ENCODE measurements at regions not wholly inside any gene's neighbourhood (a gene's known extent, or its start where the extent isn't known, plus 50 kb on each side); places are given as distances from the start of the nearest gene placed in this dataset.
"Not testable (repeated sequence)": the region's sequence is repeated elsewhere in the genome, so short reads cannot be mapped to it uniquely, and the experiment has no call there.

DNA sequence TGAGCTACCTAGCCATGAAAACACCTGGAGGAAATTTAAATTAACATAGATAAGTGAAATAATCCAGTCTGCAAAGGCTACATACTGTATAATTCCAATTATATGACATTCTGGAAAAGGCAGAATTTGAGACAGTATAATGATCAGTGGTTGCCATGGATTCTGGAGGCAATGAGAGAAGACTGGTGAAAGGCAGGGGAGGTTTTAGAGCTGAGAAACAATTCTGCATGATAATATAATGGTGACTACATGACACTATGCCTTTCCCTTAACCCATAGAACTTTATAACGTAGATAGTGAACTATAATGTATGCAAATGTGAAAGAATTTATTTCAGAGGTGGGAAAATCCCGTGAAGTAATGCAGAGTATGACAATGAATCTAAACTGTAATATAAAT, 749.3 kb downstream of the TRIB2 start:
- FAIRE-seq, result no peak

DNA sequence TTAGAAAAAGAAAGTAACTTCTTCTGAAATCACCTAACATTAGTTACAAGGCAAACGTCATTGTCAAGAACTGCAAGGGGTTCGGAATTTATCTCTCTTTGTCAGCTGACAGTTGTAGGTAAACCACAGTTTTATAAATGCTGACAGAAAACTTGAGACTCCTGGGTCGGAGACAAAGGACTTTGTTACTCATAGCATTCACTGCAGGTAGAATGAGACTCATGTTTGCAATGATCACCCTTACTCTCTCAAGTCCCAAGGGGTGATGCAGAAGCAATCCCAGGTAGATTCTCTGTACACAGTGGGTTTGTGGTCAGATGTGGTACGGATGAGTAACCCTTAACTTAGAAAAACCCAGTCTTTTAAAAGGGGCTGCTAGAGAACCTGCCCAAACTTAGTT, 757.8 kb downstream of the TRIB2 start:
- DNase-seq (ENCODE audit: extremely low spot score, insufficient read length, low read depth) (no peak), FAIRE-seq (no peak)

More for the DNA sequence above, 749.3 kb downstream of the TRIB2 start:
- no peak for DNase-seq (ENCODE audit: extremely low spot score, insufficient read length, low read depth)

GRCh38 chr2:13480057-13480456, 763.3 kb downstream of the TRIB2 start:
- DNase-seq (ENCODE audit: extremely low spot score, insufficient read length, low read depth) (no peak), FAIRE-seq (no peak)

DNA sequence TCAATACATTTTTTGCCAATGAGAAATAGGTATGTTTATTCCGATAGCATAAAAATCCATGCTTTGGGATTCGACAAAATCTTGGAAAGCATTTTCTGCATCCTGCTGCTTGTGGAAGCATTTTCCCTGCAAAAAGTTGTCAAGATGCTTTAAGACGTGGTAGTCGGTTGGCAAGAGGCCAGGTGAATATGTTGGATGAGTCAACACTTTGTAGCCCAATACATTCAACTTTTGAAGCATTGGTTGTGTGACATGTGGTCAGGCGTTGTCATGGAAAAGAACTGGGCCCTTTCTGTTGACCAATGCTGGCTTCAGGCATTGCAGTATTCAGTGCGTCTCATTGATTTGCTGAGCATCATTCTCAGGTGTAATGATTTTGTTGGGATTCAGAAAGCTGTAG, 764.5 kb downstream of the TRIB2 start:
- DNase-seq (ENCODE audit: extremely low spot score, insufficient read length, low read depth) (no peak), FAIRE-seq (no peak)

GRCh38 chr2:13485256-13485655, 768.5 kb downstream of the TRIB2 start:
- FAIRE-seq (no peak), DNase-seq (ENCODE audit: extremely low spot score, insufficient read length, low read depth) (no peak)

- no peak for DNase-seq (ENCODE audit: extremely low spot score, insufficient read length, low read depth)
- FAIRE-seq, result no peak
Observed at GRCh38 chr2:13488965-13489364, 772.2 kb downstream of the TRIB2 start.

GRCh38 chr2:13492262-13492661, 775.5 kb downstream of the TRIB2 start:
- FAIRE-seq (no peak), DNase-seq (ENCODE audit: extremely low spot score, insufficient read length, low read depth) (no peak)

DNA sequence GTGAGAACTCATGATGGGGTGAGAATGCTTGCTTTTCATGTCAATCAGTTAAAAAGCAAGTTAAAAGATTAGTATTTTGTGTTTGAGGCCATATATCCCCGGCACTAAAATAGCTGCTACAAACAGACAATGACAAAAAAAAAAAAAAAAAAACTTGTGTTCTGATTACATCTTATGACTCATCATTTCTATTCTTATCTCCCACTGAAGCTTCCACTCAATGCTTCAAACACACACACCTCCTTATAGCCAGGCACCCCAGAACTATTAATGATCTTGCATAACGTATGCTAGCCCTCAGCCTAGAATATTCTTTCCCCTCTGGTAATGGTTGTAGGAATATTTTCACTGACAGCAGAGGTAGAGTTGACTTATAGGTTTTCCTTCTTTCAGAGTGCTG, 778.3 kb downstream of the TRIB2 start:
- DNase-seq (ENCODE audit: extremely low spot score, insufficient read length, low read depth) (no peak), FAIRE-seq (peak; percentile 42)

GRCh38 chr2:13504808-13505207, 788.1 kb downstream of the TRIB2 start:
- no peak for DNase-seq (ENCODE audit: extremely low spot score, insufficient read length, low read depth)
- peak; percentile 12 for FAIRE-seq

DNA sequence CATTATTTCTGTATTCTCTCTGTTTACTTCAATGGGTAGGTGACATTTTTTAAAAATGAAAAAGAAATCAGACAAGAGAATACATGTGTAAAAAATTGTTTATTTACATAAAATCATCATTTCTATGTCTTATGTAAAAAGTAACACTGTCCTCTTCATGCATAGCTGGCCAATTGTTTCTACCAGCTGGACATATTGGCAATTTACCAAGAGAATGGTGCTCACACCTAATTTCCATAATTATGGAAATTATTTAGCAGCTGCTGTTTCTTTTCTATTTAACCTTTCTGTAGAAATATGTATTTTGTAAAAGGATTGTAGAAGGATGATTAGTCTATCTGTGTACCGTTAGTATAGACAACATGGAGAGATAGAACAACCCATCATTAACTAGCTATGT, 791.9 kb downstream of the TRIB2 start:
- no peak for FAIRE-seq
- no peak for DNase-seq (ENCODE audit: extremely low spot score, insufficient read length, low read depth)

DNA sequence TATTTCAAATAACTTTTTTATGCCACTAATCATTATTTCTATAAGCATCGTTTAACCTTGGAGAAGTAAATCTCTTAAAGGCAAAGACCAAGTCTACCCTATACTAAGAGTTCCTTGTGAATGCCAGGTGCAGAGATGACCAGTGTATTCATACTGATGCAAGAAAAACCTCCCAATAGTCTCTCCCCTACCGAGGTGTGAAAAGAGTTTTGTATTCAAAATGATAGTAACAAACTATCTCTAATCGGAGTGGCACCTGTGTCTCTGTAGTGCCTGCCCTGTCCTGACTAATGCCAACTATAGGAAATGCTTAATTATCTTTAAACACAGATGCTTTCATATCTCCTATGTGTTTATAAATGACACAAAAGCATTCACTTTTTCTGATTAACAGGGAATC, 798.5 kb downstream of the TRIB2 start:
- DNase-seq (ENCODE audit: extremely low spot score, insufficient read length, low read depth) (no peak), FAIRE-seq (no peak)

- DNase-seq (ENCODE audit: extremely low spot score, insufficient read length, low read depth) (no peak), FAIRE-seq (peak; percentile 18)
Observed at GRCh38 chr2:13522096-13522495, 805.4 kb downstream of the TRIB2 start.

DNA sequence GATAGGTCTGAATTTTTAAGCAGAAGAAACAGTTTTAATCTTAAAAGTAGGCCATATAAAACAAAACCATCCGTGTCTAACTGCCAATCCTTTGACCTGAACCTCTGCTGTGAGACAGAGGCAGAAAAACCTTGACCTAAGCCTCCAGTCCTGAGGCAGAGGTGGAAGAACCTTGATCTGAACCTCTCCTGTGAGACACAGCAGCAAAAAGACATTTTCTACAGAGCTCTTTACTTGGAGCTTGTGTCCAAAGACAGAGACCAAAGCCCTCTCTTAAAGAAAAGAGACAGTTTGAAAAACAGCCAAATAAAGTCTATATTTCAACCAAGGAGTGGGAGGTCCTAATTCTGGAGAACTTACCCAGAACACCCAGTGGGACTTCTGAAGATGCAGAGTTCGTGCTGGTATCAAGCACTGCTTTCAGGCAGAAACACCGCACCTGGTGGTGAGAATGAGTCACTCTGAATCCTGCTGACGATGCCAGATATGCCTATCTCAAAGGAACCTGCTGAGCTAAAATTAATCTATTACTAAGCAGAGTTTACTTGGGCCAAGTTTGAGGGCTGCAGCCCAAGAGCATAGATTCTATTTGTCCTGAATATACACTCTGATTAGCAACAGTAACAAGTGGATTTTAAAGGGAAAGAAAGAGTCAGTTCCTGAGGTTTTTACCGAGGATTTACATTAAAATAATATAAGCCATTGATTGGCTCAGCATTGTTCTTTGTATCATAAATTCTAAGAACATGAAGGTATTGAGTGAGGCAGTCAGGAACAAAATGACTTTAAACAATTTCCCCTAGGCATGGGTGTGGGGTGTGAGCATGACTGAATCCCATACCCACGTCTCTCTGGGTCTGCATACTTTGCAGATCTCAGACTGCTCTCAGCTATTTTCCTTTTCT, 806.4 kb downstream of the TRIB2 start:
- peak; percentile 81 for FAIRE-seq
- DNase-seq (ENCODE audit: extremely low spot score, insufficient read length, low read depth), result peak; percentile 9

DNA sequence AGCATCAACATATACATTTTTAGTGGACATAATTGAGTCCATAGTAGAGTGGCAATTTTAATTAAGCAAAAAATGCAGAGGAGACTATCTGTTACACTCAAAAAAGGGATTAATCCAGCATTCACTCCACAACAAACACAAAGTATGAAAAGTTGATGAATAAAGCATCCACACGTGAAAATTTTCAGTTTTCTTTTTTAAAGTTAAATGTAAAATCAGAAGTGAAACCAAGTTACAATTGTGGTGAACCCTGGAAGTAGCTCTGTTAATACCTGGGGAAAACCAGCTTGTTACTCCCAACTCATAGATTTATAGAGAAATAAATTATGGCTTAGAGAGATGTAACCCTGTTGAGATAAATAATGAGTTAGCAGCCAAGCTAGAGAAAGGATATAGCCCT, 807.8 kb downstream of the TRIB2 start:
- peak; percentile 72 for FAIRE-seq

DNA sequence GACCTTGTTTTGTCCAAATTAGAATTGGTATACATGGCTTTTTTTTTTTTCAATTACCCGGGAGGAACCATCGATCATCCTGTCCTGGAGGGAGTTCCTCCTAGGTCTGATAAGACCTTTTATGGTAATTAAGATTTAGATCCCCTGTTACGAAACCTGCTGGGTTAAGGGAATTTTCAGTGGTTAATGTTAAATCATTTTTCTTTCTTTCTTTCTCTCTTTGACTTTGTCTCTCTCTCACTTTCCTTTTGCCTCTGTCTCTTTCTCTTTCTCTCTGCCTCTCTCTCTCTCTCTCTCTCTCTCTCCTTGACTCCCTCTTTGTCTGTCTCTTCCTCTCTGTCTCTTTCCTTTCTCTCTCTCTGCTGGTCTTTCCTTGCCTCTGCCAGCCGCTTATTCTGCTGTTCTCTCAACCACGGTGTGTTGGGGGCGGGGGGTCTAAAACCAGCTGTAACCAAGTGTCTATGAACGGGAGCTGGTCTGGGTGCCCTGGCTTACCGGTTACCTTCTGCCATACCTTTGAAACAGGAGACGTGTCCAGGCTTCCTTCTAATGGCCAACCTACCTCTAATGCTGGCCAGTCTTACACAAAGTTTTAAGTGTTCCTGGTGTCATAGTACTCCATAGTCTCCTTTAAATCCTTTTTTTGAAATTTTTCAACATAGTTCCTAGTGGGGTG, 815.1 kb downstream of the TRIB2 start:
- FAIRE-seq, result peak; percentile 35
- DNase-seq (ENCODE audit: extremely low spot score, insufficient read length, low read depth), result not testable (repeated sequence)

More for the DNA sequence above, 807.8 kb downstream of the TRIB2 start:
- DNase-seq (ENCODE audit: extremely low spot score, insufficient read length, low read depth), result no peak

DNA sequence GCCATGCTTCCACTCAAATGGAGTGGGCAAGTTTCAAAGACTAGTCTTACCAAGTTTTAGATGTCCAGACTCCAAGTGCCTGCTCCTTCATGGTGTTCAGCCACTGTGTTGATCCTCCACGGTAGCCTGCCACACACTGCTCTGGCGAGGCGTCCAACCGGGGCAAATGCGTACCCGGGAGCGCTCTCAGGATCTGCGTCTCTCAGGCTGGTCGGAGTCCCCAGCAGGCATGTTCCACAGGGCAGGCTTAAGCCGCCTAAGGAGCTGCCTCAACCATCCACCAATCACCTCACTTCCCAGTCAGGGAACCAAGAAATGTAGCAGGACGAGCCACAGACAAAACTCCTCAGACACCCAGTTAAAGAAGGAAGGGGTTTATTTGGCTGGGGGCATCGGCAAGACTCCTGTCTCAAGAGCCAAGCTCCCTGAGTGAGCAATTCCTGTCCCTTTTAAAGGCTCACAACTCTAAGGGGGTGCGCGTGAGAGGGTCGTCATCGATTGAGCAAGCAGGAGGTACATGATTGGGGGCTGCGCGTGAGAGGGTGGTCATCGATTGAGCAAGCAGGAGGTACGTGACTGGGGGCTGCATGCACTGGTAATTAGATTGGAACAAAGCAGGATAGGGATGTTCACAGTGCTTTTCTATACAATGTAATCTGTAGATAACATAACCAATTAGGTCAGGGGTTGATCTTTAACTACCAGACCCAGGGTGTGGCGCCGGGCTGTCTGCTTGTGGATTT, 816.2 kb downstream of the TRIB2 start:
- not testable (repeated sequence) for FAIRE-seq; DNase-seq (ENCODE audit: extremely low spot score, insufficient read length, low read depth)

GRCh38 chr2:13533524-13533922, 816.8 kb downstream of the TRIB2 start:
- FAIRE-seq (no peak), DNase-seq (ENCODE audit: extremely low spot score, insufficient read length, low read depth) (no peak)

DNA sequence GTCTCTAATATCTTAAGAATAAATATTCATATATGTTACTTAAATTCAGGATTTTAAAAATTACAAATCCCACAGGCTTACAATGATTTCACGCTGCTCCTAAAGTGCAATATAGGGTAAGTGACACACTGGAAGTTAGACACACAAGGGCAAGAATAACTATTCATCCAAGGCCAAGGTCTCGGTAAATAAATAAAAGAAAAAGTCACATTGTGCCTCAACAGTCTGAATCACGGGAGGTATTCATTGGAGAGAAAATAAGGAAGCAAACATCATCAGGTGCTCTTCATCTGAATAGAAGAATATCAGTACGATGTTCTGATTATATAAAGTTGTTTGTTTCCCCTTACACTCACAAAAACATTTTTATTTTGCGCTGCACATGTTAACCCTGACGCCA, 820.2 kb downstream of the TRIB2 start:
- no peak for FAIRE-seq
- DNase-seq (ENCODE audit: extremely low spot score, insufficient read length, low read depth), result no peak

GRCh38 chr2:13537771-13538349, 821.1 kb downstream of the TRIB2 start:
- no peak for DNase-seq (ENCODE audit: extremely low spot score, insufficient read length, low read depth)
- no peak for FAIRE-seq

GRCh38 chr2:13539296-13539695, 822.6 kb downstream of the TRIB2 start:
- no peak for FAIRE-seq
- no peak for DNase-seq (ENCODE audit: extremely low spot score, insufficient read length, low read depth)

Data from GM18507 (cell line).